ENCODE measurements at regions not wholly inside any gene's neighbourhood (a gene's known extent, or its start where the extent isn't known, plus 50 kb on each side); places are given as distances from the start of the nearest gene placed in this dataset.

- no peak for DNase-seq
Observed at GRCh38 chr6:40791004-40791403, 203.8 kb upstream of the LRFN2 start.

- DNase-seq = peak; percentile 37
Observed at GRCh38 chr6:40788661-40789655, 201.8 kb upstream of the LRFN2 start.

DNA sequence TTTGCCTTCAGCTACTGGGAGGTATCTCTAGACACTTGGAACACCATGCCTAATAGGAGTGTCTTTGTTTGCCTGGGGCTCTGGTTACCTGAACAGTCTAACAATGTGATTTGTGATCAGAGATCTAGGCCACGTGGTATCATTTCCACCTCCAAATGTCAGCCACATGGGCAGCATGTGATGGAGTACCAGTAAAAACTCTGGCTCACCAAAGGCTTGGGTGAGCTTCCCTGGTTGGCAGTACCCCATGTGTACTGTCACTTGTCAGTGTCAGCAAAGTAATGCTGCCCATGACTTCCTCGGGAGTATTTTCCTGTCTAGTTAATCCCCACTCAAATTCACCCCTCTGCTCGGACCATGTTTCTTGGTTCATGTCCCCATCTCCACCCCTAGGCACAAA is 195.2 kb upstream of the LRFN2 start:
- DNase-seq = no peak

DNA sequence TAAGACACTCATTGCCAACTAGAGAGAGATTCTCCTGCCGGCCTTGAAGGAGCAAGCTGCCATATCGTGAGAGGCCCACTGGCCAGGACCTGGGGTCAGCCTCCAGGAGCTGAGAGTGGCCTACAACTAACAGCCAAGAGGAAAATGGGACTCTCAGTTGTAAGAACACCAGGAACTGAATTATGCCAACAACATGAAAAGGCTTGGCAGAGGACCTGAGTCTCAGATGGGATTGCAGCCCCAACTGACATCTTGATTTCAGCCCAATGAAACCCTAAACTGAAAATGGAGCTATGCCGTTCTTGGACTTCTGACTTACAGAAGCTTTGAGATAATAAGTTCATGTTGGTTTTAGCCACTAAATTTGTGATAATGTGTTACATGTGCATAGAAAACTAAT is 193.5 kb upstream of the LRFN2 start:
- no peak for DNase-seq

DNA sequence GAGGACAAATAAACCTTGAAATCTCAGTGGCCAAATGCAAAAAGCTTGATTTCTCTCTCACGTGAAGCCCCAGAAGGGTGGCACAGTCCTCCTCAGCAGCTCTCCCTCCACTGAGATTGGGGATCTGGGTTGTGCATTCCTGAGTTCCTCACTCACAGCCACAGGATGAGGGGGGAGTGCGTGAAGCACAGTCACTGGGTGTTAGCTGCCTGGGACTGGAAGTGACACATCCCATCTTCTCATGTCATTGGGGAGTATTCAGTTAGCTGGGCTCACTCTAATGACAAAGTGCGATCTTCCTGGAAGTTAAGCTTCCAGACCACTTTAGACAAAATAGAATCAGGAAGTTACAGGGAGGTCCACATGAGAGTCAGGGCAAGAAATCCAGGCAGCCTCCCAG is 192.2 kb upstream of the LRFN2 start:
- no peak for DNase-seq

- no peak for DNase-seq
Observed at GRCh38 chr6:40778918-40779317, 191.8 kb upstream of the LRFN2 start.

- DNase-seq = no peak
Observed at GRCh38 chr6:40778196-40778595, 191.0 kb upstream of the LRFN2 start.

GRCh38 chr6:40774932-40775331 is 187.8 kb upstream of the LRFN2 start:
- no peak for DNase-seq

GRCh38 chr6:40770794-40771193 is 183.6 kb upstream of the LRFN2 start:
- DNase-seq = no peak

DNA sequence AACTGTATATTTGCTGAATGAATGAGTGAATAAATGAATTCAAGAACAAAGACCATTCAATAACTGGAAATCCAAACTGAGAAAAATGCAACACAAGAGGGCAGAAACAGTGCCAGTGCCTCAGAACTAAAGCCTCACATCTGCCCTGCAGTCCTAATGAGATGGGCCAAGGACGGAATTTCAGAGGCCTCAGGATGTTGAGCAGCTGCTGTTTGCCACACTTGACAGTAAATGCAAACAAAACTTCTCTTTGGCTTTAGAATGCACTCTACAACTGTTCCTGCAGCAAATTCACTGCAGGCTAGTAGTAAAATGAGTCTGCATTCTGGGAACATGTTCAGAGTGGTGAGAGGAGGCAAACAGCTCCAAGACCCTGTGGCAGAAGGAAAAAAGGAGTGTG is 177.6 kb upstream of the LRFN2 start:
- DNase-seq = no peak

DNA sequence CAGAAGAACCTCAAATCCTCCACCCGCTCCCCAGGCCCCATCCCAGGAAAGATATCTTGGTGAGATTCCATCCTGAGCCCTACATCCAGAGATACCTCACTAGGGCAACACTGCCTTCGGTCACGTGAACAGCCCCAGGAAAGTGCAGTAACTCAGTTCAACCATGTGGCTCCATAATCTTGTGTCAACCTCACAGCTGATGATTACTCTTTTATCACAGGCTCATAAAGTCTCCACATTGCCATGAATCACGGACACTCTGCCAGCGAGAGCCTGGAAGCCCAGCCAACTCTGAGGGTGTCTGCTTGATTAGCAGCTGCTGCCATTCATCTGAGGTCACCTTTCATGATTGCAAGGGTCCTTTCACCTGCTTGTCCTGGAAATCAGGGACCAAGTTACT is 175.8 kb upstream of the LRFN2 start:
- DNase-seq = no peak

- DNase-seq = no peak
Observed at GRCh38 chr6:40760887-40761286, 173.7 kb upstream of the LRFN2 start.

- no peak for DNase-seq
Observed at GRCh38 chr6:40759838-40760237, 172.7 kb upstream of the LRFN2 start.

DNA sequence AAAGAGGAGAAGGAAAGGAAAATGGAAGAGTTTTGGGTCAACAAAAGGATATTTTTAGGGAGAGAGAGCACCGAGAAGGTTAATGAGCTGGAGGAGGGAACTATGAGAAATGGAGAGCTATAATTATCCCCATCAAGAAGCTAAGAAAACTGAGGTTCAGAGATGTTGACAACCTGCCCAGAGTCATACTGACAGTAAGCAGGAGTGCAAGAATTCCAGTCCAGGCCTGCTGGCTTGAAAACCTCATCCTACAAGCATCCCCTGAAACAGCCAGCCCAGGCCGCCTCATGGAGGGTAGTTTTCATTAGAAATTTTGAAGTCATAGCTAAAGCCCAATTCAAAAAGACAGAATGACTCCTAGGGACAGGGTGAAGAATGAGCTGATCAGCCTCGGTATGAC is 172.1 kb upstream of the LRFN2 start:
- no peak for DNase-seq

DNA sequence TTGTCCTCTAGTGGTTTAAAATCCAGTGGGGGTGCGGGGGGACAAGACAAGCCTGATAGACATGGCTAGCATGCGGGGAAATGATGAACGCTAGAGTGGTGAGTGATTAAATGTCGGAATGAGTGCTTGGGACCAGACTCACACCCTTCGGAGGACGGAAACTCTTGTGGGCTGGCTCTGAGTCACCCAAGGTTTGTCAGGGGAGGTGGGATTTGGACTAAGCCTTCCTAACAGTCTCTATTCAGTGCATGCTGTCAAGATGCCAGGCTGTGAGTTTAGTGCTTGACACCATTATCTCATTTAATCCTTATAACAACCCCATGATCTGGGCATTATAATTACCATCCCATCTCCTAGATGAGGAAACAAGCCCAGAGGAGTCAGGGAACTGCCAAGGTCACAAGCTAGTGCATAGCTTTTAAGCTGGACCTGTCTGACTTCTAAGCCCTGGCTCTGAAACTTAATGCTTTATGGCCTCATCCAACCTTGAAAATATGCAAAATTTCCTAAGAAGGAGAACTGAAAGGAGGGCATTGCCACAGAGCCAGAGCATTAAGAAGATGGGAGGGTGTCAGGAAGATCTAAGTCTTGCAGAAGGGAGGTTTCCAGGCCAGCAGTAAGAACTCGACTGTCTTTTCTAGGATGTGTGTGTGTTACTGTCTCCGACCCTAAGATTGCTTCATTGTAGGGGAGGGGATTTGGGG is 168.7 kb upstream of the LRFN2 start:
- no peak for DNase-seq

DNA sequence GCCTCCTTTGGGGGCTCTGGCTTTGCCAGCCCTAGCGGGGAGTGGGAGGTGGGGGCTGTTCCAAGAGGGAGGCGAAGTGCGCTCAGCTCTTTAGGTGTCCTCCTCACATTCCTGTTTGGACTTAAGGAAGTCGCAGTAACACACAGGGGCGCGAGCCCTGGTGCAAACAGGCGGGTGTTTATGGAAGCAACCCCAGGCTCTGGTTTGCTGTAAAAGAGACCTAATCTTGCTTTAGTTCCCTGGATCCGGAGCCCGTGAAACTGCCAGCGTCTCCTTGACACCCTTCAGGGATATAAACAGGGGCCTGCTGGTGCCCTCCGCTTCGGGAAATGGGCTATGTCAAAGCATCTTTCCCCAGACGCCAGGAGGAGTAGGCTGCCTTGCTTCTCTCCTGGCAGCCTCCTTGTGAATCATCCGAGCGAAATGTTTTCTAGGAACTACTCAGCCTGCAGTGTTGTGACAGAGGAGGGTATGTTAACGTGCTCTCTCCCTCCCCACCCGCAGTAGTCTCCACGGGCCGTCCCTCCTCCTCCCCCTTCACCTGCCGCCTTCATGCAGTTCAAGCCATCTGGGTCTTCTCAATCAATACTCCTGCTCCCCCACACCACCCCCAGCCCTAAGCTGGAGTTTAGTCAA is 168.0 kb upstream of the LRFN2 start:
- no peak for DNase-seq

DNA sequence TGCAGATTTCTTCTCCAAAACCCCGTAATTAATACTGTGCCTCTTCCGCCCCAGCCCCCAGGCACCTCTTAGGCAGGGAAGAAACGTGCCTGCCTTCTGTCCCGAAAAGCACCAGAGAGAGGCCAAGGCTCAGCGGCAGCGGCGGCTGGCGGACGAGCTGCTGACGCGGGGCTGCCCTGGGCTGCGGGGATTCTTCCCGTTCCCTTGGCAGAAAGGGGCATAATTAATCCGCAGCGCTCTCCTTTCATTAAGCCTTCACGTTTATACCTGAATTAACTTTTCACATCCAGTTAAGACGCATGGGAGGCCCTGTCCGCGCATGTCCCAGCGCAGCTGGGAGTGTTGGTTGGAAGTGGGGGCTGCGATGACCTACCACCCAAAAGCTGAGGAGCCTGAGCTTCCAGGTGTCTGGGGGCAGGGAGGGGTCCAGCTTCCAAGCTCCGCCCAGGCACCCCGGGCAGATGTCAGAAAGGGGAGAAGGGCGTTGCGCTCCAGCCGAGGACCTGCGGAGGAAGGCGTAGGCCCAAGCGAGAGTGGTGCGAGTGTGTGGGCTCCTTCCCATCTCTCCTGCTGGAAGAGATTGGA is 167.4 kb upstream of the LRFN2 start:
- DNase-seq = no peak

- no peak for DNase-seq
Observed at GRCh38 chr6:40753675-40754448, 166.7 kb upstream of the LRFN2 start.

- no peak for DNase-seq
Observed at GRCh38 chr6:40753048-40753447, 165.9 kb upstream of the LRFN2 start.

DNA sequence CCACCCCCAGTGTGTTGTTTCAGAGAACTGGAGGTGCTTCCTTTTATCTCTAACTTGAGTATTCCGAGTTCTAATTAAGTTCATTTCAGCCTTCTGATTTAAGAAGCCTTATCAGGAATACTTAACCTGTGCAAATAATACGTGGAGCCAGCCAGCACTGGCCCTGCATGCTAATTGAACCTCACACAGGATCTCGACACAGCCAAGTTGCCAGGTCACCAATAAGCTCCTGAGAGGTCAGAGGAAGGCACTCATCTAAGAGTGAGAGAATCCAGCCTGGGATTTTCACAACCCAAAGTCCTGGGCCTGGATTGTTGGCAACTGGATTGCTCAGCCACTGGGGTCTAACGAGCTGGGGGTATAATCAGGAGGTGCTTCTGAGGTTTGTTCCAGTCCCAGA is 157.7 kb upstream of the LRFN2 start:
- DNase-seq = no peak

GRCh38 chr6:40743690-40744446 is 156.7 kb upstream of the LRFN2 start:
- DNase-seq = no peak

- no peak for DNase-seq
Observed at GRCh38 chr6:40743226-40743625, 156.1 kb upstream of the LRFN2 start.
